ENCODE measurements at regions not wholly inside any gene's neighbourhood (a gene's known extent, or its start where the extent isn't known, plus 50 kb on each side); places are given as distances from the start of the nearest gene placed in this dataset.
"Not testable (repeated sequence)": the region's sequence is repeated elsewhere in the genome, so short reads cannot be mapped to it uniquely, and the experiment has no call there.

DNA sequence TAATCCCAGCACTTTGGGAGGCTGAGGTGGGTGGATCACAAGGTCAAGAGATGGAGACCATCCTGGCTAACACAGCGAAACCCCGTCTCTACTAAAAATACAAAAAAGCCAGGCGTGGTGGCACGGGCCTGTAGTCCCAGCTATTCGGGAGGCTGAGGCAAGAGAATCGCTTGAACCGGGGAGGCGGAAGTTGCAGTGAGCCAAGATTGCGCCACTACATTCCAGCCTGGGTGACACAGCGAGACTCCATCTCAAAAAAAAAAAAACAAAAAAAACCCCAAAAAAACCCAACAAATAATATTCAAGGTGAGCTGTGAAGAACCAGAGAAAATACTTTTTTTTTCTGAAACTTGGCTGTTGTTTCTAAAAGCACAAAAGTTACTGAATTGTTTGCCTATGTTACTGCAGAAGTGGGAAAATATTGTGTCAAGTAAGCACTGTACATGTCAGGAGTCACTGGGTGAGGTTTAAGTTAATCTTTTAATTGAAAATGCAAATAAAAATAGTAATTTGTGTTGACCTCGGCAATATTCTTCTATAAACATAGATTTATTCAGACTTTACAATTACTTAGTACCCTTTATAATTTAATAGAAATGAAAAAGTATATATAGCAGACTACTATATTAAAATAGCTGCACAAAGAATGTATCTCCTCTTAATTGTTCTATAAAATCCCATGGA is 55.4 kb upstream of the USP3 start:
- H3K9me3 Mint-ChIP-seq; H3K27ac Mint-ChIP-seq; DNase-seq; H3K4me1 Mint-ChIP-seq; H3K36me3 Mint-ChIP-seq; H3K4me3 Mint-ChIP-seq; H3K27me3 Mint-ChIP-seq (ENCODE audit: low read depth in 3 of 3): not testable (repeated sequence)

DNA sequence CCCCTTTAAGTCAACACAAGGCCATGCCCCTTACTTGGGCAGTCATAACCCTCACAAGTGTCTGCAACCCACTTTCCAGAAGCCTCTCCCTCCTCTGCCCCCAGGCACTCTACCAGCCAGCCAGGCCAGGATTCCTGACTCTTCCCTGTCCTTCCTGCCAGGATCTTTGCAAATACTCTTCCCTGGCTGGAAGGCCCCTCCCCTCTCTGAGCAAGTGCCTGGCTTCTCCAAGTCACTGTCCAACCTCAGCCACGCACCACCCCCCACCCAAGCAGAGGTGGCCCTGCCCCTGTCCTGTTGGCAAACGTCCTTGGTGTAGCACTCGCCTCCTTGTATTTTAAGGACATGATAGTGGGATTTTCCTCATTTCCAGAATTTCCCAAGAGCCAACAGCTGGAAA is 54.7 kb upstream of the USP3 start:
- Mint-ChIP-seq H3K9me3 (no peaks in the 10 kb centered on the region), H3K4me3 (no peak overlapping the region), H3K27ac (no peak overlapping the region), H3K36me3 (no peaks in the 10 kb centered on the region), H3K27me3 (ENCODE audit: low read depth in 3 of 3) (peaks cover 0 to 6% (median 1%) of the 10 kb centered on the region in 3 donors), H3K4me1 (no peaks in the 10 kb centered on the region)
- no peak for DNase-seq

DNA sequence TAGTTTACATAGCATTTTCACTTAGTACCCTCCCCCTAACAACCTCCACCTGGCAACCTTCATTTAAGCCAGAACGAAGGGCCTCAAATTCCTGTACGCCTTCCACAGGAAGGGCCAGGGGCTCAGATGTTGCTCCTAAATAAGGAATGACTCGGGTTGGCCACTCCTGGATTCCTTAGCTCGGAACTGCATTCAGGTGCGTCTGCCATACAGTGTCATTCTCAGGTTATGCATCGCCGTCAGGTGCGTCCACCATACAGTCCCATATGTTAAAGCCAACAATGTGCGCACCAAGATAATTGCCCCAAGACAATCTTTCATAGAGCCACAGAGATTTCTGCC is 53.5 kb upstream of the USP3 start:
- no peak for DNase-seq
- Mint-ChIP-seq H3K27me3 (ENCODE audit: low read depth in 3 of 3) (peaks cover 0 to 6% (median 1%) of the 10 kb centered on the region in 3 donors), H3K36me3 (no peaks in the 10 kb centered on the region), H3K4me3 (no peak overlapping the region), H3K4me1 (no peaks in the 10 kb centered on the region), H3K27ac (no peak overlapping the region), H3K9me3 (no peaks in the 10 kb centered on the region)

DNA sequence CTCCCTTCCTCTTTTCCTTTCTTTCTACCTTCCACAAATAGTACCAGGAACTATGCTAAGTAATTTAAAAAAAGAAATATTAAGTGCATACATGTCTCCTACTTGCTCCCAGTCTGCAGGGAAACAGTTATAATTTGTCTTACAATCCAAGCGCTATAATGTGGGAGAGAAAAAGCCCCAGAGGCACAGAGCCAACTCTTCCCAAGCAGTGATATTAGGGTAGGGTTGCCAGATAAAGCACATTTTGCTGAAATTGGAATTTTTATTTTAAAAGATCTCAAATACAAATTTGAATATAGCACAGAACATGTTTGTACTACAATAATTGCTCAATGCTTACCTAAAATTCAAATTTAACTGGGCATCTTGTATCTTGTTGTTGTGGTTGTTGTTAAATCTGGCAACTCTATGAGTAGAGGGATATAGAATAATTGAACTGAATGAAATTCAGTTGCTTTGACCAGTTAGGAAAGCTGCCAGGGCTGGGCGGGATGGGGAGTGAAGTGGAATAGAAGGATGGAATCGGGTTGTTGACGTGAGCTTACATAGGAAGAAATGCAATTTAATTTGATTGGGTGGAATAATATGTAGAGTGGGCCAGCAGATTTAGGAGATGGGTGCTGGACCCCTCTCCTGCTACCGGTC is 52.6 kb upstream of the USP3 start:
- Mint-ChIP-seq H3K4me3 (no peak overlapping the region), H3K4me1 (no peaks in the 10 kb centered on the region), H3K36me3 (no peaks in the 10 kb centered on the region), H3K27ac (no peak overlapping the region), H3K27me3 (ENCODE audit: low read depth in 3 of 3) (peaks cover 0 to 8% (median 4%) of the 10 kb centered on the region in 3 donors), H3K9me3 (no peaks in the 10 kb centered on the region)
- no peak for DNase-seq

DNA sequence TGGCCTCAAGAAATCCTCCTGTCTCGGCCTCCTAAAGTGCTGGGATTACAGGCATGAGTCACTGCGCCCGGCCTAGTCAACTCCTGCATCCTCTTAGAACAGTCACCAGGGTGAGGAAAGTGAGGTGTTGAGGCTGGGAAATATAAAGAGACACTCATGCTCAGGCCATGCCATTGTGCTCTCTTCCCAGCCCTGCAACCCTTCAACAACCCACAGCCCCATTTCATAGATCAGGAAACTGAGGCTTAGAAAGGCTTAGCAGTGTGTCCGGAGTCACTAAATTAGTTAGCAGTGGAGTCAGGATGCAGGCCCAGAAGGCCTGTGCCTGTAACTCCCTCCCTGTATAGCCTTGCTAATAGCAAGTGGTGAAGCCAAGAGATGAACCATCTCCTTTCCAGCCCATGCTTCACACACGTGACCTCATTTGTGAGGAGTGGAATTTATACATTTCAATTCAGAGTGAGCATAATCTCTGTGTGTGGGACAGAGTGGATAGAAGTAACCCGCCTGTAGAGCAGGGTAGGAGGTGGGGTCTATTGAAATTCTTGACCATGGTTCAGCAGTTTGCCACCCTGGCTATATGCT is 51.7 kb upstream of the USP3 start:
- Mint-ChIP-seq H3K4me1 (no peaks in the 10 kb centered on the region), H3K27me3 (ENCODE audit: low read depth in 3 of 3) (peaks cover 0 to 8% (median 4%) of the 10 kb centered on the region in 3 donors), H3K4me3 (no peak overlapping the region), H3K36me3 (no peaks in the 10 kb centered on the region), H3K9me3 (no peaks in the 10 kb centered on the region), H3K27ac (no peak overlapping the region)
- DNase-seq: no peak

DNA sequence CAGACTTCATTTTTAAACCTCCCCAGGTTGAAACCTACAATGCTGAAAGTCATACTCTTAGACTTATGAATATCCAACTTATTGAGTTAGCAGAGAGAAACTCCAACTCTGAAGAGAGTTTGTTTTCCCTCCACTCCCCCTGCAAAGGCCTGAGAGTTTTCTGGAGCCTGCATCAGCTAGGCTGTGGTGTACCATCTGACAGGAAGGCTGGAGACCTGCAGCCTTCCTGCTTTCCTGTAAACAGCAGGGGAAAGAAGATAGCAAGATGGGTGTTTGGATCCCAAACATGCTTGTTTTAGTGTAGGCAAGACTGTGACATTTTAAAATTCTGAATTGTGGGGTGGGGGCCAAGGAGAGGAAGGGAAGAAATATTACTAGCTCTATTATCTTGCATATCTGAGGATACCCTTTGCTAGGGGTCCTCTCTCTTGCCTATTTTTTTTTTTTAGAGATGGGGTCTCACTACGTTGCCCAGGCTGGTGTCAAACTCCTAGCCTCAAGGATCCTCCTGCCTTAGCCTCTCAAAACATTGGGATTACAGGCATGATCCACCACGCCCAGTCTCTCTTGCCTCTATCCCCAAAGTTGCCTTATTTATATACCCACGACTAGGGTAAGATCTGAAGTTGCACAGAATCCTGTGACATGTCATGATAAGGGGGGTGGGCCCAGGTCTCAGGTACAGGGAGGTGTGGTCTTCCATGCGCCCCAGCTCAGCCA is 51.0 kb upstream of the USP3 start:
- Mint-ChIP-seq H3K4me3 (no peak overlapping the region), H3K9me3 (no peaks in the 10 kb centered on the region), H3K4me1 (no peaks in the 10 kb centered on the region), H3K27ac (no peak overlapping the region), H3K36me3 (no peaks in the 10 kb centered on the region), H3K27me3 (ENCODE audit: low read depth in 3 of 3) (peaks cover 4 to 8% (median 5%) of the 10 kb centered on the region in 3 donors)
- no peak for DNase-seq

DNA sequence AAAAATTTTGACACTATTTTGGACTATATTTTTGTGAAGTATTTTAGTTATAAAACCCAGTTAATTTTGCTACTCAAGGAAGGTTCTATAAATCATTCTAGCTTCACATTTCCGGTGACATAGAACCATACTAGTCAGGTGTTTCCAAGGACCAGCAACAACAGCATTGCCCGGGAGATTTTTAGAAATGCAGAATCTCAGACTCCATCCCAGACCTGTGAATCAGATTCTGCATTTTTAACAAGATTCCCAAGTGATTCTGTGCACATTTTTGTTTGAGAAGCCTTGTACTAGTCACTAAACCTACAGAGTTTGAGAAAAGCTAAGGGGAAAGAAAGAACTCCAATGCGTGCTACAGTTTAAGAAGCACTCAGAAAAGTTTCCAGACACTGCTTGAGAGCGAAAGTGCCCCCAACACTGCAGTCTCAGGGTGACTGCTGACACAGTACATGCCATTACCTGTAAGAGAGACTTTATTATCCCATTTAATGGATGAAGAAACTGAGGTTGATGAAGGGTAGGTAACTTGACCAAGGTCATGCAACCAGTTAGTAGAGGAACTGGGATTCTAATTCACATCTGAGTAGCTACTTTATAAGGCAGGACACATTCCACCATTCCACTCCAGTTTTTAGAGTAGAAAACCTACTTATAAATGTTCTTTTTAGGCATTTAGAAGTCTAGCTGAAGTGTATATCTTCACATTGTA is 49.7 kb upstream of the USP3 start:
- Mint-ChIP-seq H3K36me3 (no peaks in the 10 kb centered on the region), H3K27ac (no peak overlapping the region), H3K4me3 (no peak overlapping the region), H3K4me1 (no peaks in the 10 kb centered on the region), H3K27me3 (ENCODE audit: low read depth in 3 of 3) (peaks cover 4 to 8% (median 6%) of the 10 kb centered on the region in 3 donors), H3K9me3 (no peaks in the 10 kb centered on the region)
- DNase-seq: no peak

All from immature natural killer cell (primary cell).